ENCODE measurements at regions not wholly inside any gene's neighbourhood (a gene's known extent, or its start where the extent isn't known, plus 50 kb on each side); places are given as distances from the start of the nearest gene placed in this dataset.

GRCh38 chr1:73901738-73902137, 296.2 kb downstream of the LRRIQ3 start:
- Histone ChIP-seq H3K4me3 (no peak overlapping the region), H3K4me1 (ENCODE audit: insufficient read depth) (no peaks in the 10 kb centered on the region), H3K36me3 (no peaks in the 10 kb centered on the region), H3K9me3 (no peaks in the 10 kb centered on the region), H3K27ac (no peak overlapping the region), H3K27me3 (no peaks in the 10 kb centered on the region)
- intact Hi-C loops (cut with DNase I), result no loop called here
- DNase-seq, result no peak
- WGBS, 3 donors, result 70 to 77% (median 71%) methylated on average over 5 of the region's 5 CpGs
- TF ChIP-seq CTCF (IDR thresholded peaks at IDR 0.05) (no peak), POLR2A (IDR thresholded peaks at IDR 0.05) (no peak), EP300 (IDR thresholded peaks at IDR 0.05) (no peak)

GRCh38 chr1:73899311-73899710, 298.7 kb downstream of the LRRIQ3 start:
- Histone ChIP-seq H3K27ac (no peak overlapping the region), H3K27me3 (no peaks in the 10 kb centered on the region), H3K9me3 (no peaks in the 10 kb centered on the region), H3K4me3 (no peak overlapping the region), H3K36me3 (no peaks in the 10 kb centered on the region), H3K4me1 (ENCODE audit: insufficient read depth) (no peaks in the 10 kb centered on the region)
- no peak for DNase-seq
- 33 to 37% (median 35%) methylated on average over 3 of the region's 3 CpGs for WGBS, 3 donors
- intact Hi-C loops (cut with DNase I), result no loop called here
- no peak for TF ChIP-seq CTCF (IDR thresholded peaks at IDR 0.05)
- TF ChIP-seq EP300 (IDR thresholded peaks at IDR 0.05), result no peak
- TF ChIP-seq POLR2A (IDR thresholded peaks at IDR 0.05), result no peak

DNA sequence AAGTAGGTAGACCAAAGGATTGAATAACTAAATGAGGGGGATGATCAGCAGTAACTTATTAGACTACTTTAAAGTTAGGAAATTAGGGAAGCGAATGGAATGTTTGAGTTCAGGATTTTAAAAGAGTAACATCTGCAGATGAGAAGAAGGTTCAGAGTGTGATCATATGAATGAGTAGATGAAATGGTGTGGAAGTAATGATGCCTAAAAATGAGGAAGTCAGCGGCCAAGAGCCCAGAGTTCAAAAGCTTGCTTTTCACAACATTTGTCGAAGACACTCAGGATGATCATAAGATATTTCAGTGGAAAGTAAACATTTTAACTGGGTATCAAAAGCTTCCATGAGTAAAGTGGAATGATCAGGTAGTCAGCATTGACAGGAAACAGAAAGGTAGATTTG, 299.4 kb downstream of the LRRIQ3 start:
- intact Hi-C loops (cut with DNase I), result no loop called here
- 81 to 84% (median 84%) methylated on average over 3 of the region's 3 CpGs for WGBS, 3 donors
- H3K27me3 ChIP-seq, result no peaks in the 10 kb centered on the region
- no peaks in the 10 kb centered on the region for H3K36me3 ChIP-seq
- no peak overlapping the region for H3K27ac ChIP-seq
- H3K9me3 ChIP-seq, result no peaks in the 10 kb centered on the region
- TF ChIP-seq EP300 (IDR thresholded peaks at IDR 0.05) (no peak), CTCF (IDR thresholded peaks at IDR 0.05) (no peak), POLR2A (IDR thresholded peaks at IDR 0.05) (no peak)
- no peaks in the 10 kb centered on the region for H3K4me1 ChIP-seq (ENCODE audit: insufficient read depth)
- no peak for DNase-seq
- no peak overlapping the region for H3K4me3 ChIP-seq

DNA sequence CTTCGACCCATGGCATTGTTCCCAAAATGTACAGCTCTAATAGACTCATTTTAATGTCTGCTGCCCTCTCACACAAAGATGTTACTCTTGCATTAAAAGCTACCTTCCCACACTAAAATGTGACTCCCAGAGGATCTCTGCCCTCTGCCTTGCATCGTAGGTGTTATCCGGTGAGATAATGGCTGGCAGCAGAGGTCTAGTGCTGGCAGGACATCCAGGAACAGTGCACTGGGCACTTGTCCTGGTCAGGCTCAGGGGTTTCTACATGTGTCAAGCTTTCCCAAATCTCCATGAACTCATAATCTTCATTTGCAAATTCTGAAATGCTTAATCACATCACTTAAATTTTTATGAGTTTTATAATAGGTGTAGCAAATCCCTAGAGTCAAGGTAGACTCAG, 310.6 kb downstream of the LRRIQ3 start:
- Histone ChIP-seq H3K27ac (no peak overlapping the region), H3K27me3 (no peaks in the 10 kb centered on the region), H3K4me3 (no peak overlapping the region), H3K9me3 (no peaks in the 10 kb centered on the region), H3K4me1 (ENCODE audit: insufficient read depth) (no peaks in the 10 kb centered on the region), H3K36me3 (no peaks in the 10 kb centered on the region)
- no peak for TF ChIP-seq CTCF (IDR thresholded peaks at IDR 0.05)
- no peak for TF ChIP-seq EP300 (IDR thresholded peaks at IDR 0.05)
- no peak for TF ChIP-seq POLR2A (IDR thresholded peaks at IDR 0.05)
- WGBS, 3 donors, result 68 to 73% (median 70%) methylated on average over 3 of the region's 3 CpGs
- no peak for DNase-seq
- intact Hi-C loops (cut with DNase I), result no loop called here

GRCh38 chr1:73886716-73887115, 311.3 kb downstream of the LRRIQ3 start:
- Histone ChIP-seq H3K4me3 (no peak overlapping the region), H3K36me3 (no peaks in the 10 kb centered on the region), H3K4me1 (ENCODE audit: insufficient read depth) (no peaks in the 10 kb centered on the region), H3K9me3 (no peaks in the 10 kb centered on the region), H3K27ac (no peak overlapping the region), H3K27me3 (no peaks in the 10 kb centered on the region)
- no peak for DNase-seq
- TF ChIP-seq EP300 (IDR thresholded peaks at IDR 0.05), result no peak
- TF ChIP-seq CTCF (IDR thresholded peaks at IDR 0.05), result no peak
- TF ChIP-seq POLR2A (IDR thresholded peaks at IDR 0.05), result no peak
- 42 to 54% (median 51%) methylated on average over 2 of the region's 2 CpGs for WGBS, 3 donors
- intact Hi-C loops (cut with DNase I), result no loop called here

Measured in ovary (tissue), 7 donors.